ENCODE measurements at regions not wholly inside any gene's neighbourhood (a gene's known extent, or its start where the extent isn't known, plus 50 kb on each side); places are given as distances from the start of the nearest gene placed in this dataset.

GRCh38 chr1:29465755-29466154, 229.4 kb downstream of the PTPRU start:
- DNase-seq (ENCODE audit: low spot score): no peak

GRCh38 chr1:29462096-29462495, 225.8 kb downstream of the PTPRU start:
- DNase-seq (ENCODE audit: low spot score): no peak

- no peak for DNase-seq (ENCODE audit: low spot score)
Measured at GRCh38 chr1:29461115-29461739, 224.9 kb downstream of the PTPRU start.

DNA sequence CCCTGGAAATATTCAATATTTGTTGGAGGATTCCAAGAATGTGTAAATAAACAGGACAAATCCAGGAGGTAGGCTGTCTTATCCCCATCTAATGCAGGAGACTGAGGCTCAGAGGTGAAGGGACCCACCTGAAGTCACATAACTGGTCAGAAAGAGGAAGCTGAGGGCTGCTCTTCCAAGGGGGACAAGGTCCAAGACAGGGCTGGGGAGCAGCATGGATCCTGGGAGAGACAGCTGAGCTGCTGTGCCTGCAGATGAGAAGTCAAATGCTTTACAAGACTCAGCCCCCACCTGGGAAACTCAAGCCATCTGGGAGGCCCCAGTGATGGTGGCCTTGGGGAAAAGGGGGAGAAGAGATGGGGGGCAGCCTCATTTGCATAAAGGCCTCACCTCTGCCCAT, 224.4 kb downstream of the PTPRU start:
- DNase-seq (ENCODE audit: low spot score): no peak

DNA sequence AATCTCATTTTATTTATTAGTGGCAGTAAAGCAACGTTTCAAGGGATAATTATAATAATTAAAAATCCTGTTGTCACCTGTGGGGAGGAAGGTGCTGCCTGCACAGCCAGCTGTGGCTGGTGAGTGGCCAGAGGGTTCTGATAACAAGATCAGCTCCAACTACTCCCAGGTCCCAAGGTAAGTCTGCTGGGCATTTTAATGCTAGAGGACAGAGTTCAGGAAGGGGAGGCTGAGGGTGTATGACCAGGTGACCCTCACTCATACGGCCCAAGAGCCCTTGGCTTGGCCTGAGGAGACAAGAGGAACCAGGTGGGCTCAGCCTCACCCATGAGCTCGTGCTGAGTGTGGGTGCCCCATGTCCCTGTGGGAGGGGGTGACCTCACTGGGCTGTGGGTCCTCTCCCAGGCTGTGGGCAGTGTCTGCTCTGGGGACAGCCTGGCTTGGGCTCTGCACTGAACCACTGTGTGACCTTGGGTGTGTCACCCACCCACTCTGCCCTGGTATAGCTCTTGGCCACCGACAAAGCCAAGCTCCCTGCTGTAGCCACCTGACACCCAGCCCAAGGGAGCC, 223.8 kb downstream of the PTPRU start:
- no peak for DNase-seq (ENCODE audit: low spot score)

DNA sequence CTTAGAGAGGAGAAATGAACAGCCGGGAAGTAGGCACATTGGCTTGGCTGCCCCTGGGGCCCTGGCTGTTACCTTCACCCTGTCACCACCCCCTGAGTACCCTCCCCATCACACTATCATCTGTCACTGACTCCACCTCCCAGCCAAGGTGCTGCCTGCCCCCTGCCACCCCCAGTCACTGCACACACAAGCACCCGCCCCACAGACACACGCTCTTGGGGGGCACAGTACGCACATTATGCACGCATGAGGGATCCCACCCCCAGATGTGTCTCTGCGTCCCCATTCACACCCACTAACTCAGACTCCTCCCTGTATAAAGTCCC, 223.3 kb downstream of the PTPRU start:
- DNase-seq (ENCODE audit: low spot score): no peak

DNA sequence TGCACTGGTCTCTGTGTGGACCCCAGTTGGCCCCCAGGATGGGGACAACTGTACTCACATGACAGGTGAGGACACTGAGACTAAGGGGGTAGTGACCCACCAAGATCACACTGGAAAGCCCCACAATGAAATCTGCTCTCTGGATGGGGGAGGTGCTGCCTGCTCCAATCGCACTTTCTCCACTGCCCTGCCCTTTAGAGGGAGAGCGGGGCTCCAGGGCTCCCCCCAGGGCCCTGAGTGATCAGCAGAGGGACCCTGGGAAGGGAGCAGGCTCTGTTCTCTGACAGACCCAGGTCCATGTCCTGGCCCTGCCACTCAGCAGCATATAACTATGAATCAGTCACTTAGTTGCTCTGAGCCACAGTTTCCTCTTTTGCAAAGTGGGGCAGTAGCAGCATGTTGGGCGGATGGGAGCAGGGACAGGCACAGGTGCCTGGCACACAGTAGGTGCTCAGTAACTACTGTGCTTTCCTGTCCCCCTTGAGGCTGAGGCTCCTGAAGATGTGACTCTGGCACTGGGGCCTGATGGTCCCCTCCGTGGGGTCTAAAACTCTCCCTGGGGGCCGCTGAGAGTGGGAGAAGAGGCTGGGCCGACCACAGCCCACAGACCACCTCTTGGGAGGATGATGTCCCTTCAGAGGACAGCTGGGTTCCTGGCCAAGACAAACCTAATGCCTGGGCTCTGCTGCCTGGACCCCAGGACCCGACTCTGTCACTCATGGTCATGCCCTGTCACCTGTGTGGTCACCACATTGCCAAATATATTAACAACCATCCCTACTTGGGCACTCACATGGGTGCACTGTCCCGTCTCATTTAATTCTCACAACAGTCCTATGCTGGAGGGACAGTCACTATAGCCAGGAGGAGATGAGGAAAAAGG, 222.7 kb downstream of the PTPRU start:
- DNase-seq (ENCODE audit: low spot score): no peak

- no peak for DNase-seq (ENCODE audit: low spot score)
Measured at GRCh38 chr1:29457496-29458368, 221.4 kb downstream of the PTPRU start.

DNA sequence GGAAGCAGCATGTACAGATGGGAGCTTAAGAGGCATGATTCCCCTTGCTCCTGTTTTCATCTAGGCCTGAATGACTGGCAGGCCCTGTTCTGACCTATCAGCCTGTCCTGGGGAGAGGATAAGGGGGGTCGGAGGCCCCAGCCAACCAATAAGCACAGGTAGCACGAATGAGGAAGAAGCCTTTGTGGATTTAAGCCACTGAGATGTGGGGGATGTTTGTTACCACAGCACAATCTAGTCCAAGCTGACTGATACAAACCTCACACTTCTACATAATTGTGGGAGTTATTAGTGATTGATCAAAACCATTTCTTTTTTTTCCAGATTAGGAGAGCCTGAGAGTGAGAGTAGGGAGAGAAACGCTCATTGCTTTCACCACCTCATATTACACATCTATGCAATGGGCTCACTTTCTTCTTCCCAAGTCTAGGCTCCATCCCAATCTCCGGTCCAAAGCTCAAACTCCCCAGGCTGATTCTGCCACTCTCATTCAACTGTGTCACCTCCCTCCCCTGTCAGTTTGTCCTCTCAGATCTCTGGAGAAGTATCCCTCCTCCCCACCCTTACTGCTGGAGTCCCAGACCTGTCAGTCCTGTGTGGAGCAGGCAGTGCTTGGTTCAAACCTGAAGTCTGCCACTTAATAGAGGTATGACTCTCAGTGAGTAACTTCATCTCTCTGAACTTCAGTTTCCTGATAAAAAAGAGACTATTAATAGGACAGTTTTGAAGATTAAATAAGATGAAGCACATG, 220.5 kb downstream of the PTPRU start:
- DNase-seq (ENCODE audit: low spot score): no peak

DNA sequence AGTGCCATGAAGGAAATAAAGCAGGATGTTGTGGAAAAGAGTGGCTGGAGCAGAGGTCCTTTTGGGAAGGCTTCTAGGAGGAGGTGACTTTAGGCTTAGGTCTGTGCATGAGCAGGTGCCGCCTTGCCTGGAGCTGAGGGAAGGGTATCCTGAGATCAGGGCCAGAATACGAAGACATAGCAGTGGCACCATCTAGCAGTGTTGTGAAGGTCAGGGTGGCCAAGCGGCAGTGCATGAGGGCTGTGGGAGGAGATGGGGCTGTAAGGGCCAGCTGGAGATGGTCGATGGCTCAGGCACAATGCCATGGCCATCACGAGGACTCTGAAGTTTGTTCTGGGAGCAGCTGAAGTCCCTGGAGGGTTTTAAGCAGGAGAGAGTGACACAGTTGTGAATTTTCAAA, 219.5 kb downstream of the PTPRU start:
- no peak for DNase-seq (ENCODE audit: low spot score)

DNA sequence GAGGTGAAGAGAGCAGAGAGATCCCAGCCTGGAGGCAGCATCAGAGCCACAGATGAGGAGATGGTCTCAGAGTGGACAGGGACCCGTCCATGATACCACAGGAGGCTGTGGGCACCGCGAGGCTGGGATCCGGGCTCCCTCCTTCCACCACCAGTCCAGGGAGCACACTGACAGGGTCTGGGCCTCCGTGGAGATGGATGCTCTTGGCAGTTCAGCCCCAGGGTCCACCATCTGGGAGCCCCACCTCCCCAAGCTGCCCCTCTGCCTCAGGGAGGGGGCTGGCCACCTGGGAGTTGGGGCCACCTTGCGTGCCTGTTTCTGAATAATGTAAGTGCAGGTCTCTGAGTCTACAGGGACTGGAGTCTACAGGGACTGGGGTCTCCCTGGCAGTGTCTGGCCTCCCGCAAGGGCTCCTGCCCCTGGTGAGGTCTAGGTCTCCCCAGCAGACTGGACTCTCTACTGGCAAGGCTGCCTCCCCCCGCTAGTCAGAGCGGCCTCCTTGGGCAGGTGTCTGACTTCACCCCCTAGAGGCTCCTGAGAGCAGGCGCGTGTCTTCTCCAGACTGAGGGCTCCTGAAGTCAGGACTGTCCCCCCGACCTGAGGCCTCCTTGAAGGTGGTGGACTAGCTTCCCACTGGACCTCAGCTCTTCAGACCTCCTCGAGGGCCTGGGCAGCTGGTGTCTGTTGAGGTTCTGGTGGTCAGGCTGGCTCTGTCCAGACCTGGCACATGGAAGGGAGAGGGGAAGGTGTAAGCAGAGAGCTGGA, 218.5 kb downstream of the PTPRU start:
- no peak for DNase-seq (ENCODE audit: low spot score)

GRCh38 chr1:29453502-29454240, 217.3 kb downstream of the PTPRU start:
- DNase-seq (ENCODE audit: low spot score): no peak

- DNase-seq (ENCODE audit: low spot score): no peak
Measured at GRCh38 chr1:29452463-29453230, 216.3 kb downstream of the PTPRU start.

DNA sequence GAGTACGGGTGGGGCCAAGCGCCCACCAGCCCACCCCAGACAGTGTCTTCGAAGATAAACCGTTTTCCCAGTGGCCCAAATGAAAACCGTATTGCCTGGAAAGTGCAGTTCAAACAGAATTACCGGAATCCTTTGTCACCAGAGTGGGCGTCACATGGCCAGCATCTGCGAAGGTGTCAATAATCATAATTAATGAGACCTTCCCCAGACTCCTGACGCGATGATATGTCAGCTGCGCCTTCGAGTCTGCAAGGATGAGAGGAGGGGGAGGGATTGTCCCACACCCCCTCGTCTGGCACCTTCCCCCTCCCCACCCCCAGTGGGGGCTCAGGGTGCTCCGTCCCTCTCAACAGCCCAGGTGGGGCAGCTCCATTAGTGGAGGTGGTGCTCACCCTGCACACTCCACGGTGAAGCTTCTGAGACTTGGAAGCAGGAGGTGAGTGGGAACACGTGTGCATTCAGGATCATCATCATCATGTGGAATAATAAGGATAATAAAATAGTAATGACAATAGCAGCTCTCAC, 215.1 kb downstream of the PTPRU start:
- no peak for DNase-seq (ENCODE audit: low spot score)

DNA sequence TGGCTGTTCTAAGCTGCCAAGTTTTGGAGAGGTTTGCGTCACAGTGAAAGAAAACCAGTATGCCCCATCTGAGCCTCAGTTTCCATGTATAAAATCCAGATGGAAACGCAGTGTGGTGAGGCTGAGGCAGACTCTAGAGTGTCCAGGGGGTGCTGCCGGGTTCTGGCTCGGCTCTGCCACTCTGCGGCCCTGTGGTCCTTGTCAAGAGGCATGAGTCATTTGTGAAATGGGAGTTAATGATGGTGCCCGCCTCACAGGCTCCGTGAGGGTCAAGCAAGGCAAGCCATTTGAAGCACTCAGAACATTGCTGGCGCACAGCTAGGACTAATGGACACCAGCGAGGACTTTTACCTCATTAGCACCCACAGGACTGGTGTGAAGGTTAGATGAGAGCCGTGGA, 214.3 kb downstream of the PTPRU start:
- no peak for DNase-seq (ENCODE audit: low spot score)

- no peak for DNase-seq (ENCODE audit: low spot score)
Measured at GRCh38 chr1:29448456-29449235, 212.3 kb downstream of the PTPRU start.

DNA sequence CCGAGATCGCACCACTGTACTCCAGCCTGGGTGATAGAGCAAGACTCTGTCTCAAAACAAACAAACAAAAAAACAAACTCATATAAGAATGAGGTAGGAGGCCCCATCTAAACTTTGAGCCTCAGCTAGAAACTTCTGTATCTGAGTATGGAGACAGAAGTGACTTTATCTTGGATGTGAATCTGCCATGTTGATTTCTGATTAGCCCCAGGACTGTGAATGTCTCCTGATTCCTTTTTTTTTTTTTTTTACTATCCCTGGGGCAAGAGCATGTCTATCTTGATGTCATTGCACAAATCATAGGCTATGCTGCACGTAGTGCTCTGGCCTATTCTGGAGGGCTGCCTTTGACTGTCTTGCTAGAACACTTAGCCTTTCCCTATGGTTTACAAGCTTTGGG, 211.0 kb downstream of the PTPRU start:
- no peak for DNase-seq (ENCODE audit: low spot score)

All from Ammon's horn (tissue), 1 donor.